ENCODE measurements at regions not wholly inside any gene's neighbourhood (a gene's known extent, or its start where the extent isn't known, plus 50 kb on each side); places are given as distances from the start of the nearest gene placed in this dataset.

DNA sequence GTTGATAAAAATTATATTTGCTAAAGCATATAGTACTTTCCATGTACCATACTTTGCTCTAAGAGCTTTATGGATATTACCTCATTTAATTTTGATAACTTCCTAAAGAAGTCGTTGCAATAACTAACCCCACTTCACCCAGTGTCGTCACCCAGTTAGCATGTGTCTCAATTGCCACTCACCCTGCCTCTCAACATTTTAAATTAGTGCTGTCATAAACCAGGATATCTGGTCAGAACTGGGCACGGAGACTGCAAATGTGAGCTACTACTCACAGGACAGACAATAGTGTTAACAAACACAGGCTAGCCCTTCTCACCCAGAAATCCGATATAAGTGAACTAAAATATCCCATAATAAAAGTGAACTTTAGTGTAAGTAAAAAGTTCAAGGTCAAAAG lies 430.6 kb downstream of the KLF12 start:
- in situ Hi-C loops (cut with HindIII; ENCODE audit: low sequenced_read_pairs), result no loop called here
- TF ChIP-seq CTCF (IDR thresholded peaks at IDR 0.05; ENCODE audit: low read depth, low read length), result no peak
- DNase-seq (ENCODE audit: low read depth, low spot score), result no peak
- H3K4me3 ChIP-seq (ENCODE audit: low read depth, low read length), result no peak overlapping the region

GRCh38 chr13:73702419-73703071 lies 431.7 kb downstream of the KLF12 start:
- no peak for TF ChIP-seq CTCF (IDR thresholded peaks at IDR 0.05; ENCODE audit: low read depth, low read length)
- no peak for DNase-seq (ENCODE audit: low read depth, low spot score)
- no peak overlapping the region for H3K4me3 ChIP-seq (ENCODE audit: low read depth, low read length)
- in situ Hi-C loops (cut with HindIII; ENCODE audit: low sequenced_read_pairs), result no loop called here

- no peak for DNase-seq (ENCODE audit: low read depth, low spot score)
- TF ChIP-seq CTCF (IDR thresholded peaks at IDR 0.05; ENCODE audit: low read depth, low read length), result no peak
- H3K4me3 ChIP-seq (ENCODE audit: low read depth, low read length), result no peak overlapping the region
- in situ Hi-C loops (cut with HindIII; ENCODE audit: low sequenced_read_pairs), result no loop called here
Observed at GRCh38 chr13:73701160-73701559, 433.0 kb downstream of the KLF12 start.

DNA sequence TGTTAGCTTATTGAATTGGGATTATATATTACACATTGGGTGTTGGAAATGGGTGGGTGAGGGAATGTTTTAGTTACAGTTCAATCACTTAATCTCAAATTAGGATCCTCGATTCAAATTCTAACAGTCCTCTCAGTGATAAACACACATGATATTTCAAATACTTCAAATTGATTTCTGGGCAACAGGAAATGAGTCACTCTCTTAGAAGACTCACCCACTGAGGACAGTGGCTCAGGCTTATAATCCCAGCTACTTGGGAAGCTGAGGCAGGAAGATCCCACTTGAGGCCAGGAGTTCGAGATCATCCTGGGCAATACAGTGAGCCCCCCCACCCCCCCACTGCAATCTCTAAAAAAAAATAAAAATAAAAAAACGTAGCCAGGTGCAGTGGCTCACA lies 435.3 kb downstream of the KLF12 start:
- TF ChIP-seq CTCF (IDR thresholded peaks at IDR 0.05; ENCODE audit: low read depth, low read length), result no peak
- in situ Hi-C loops (cut with HindIII; ENCODE audit: low sequenced_read_pairs), result no loop called here
- DNase-seq (ENCODE audit: low read depth, low spot score), result no peak
- no peak overlapping the region for H3K4me3 ChIP-seq (ENCODE audit: low read depth, low read length)

GRCh38 chr13:73697166-73697565 lies 437.0 kb downstream of the KLF12 start:
- H3K4me3 ChIP-seq (ENCODE audit: low read depth, low read length), result no peak overlapping the region
- in situ Hi-C loops (cut with HindIII; ENCODE audit: low sequenced_read_pairs), result no loop called here
- DNase-seq (ENCODE audit: low read depth, low spot score), result peak; percentile 35
- TF ChIP-seq CTCF (IDR thresholded peaks at IDR 0.05; ENCODE audit: low read depth, low read length), result no peak

GRCh38 chr13:73696713-73697112 lies 437.5 kb downstream of the KLF12 start:
- in situ Hi-C loops (cut with HindIII; ENCODE audit: low sequenced_read_pairs), result no loop called here
- no peak for TF ChIP-seq CTCF (IDR thresholded peaks at IDR 0.05; ENCODE audit: low read depth, low read length)
- DNase-seq (ENCODE audit: low read depth, low spot score), result no peak
- H3K4me3 ChIP-seq (ENCODE audit: low read depth, low read length), result no peak overlapping the region
